Erythroblast (primary cell): ENCODE measurements at regions not wholly inside any gene's neighbourhood (a gene's known extent, or its start where the extent isn't known, plus 50 kb on each side); places are given as distances from the start of the nearest gene placed in this dataset.

Experiments used
- GATA1 ChIP-seq: IDR thresholded peaks from 2 replicates; pipeline ENCODE4 v1.6.1; 2011; ENCODE audit warnings: low read depth, mild to moderate bottlenecking, control low read depth, low read length, moderate library complexity
- POLR2A ChIP-seq: IDR thresholded peaks from 2 replicates; pipeline ENCODE4 v1.6.1; 2011; ENCODE audit warnings: mild to moderate bottlenecking, low read length

GRCh38 chr9:75544815-75545214 lies 345.7 kb upstream of the PCSK5 start:
- no peak for TF ChIP-seq POLR2A
- TF ChIP-seq GATA1, result no peak
